GM19467 (cell line): ENCODE measurements at regions not wholly inside any gene's neighbourhood (a gene's known extent, or its start where the extent isn't known, plus 50 kb on each side); places are given as distances from the start of the nearest gene placed in this dataset.
"Not testable (repeated sequence)": the region's sequence is repeated elsewhere in the genome, so short reads cannot be mapped to it uniquely, and the experiment has no call there.

Source experiments
- ATAC-seq: cut with Tn5 transposase; IDR thresholded peaks from one replicate; pipeline ENCODE4 v1.9.1; 2021; ENCODE audit warnings: mild to moderate bottlenecking, moderate library complexity; ENCODE audit not compliant: unreplicated experiment

GRCh38 chr6:78383968-78384367, 483.4 kb upstream of the IRAK1BP1 start:
- ATAC-seq: no peak

- not testable (repeated sequence) for ATAC-seq
These were observed 480.5 kb upstream of the IRAK1BP1 start for GRCh38 chr6:78386854-78387253.

DNA sequence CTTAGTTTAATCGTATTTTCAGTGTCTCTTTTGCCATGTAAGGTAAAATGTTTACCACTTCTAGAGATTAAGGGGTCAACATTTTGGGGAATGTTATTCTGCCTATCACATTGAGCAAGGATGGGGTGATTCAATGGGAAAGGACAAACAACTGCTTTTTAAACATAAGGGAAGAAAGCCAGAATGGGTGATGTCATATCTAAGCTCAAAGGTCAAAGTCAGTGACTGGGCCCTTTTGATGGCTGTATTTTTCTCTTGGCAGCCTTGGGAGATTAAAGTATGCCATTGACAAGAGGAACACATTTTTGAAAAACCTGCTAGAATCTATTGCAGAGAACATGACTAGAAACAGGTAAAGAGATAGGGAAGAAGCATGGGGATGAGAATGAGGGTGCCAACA, 477.3 kb upstream of the IRAK1BP1 start:
- ATAC-seq: no peak

- no peak for ATAC-seq
These were observed 469.9 kb upstream of the IRAK1BP1 start for GRCh38 chr6:78397499-78397898.

GRCh38 chr6:78398292-78398691, 469.1 kb upstream of the IRAK1BP1 start:
- no peak for ATAC-seq

GRCh38 chr6:78400076-78400475, 467.3 kb upstream of the IRAK1BP1 start:
- no peak for ATAC-seq

DNA sequence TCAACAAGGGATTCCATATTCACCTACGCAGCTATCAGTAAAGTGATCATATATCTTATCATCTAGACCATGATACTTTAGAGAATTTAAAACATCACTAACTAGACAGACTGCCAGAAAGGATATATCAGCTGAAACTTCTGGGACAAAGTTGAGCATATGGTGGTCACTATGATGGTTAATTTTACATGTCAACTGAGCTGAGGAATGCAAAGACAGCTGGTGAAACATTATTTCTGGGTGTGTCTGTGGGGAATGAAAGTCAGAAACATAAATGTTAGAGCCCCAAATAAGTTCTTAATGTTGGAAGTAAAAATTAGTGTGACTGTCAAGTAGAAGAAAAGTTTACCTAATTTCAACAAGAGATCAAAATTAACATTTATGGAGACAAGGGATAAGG, 440.0 kb upstream of the IRAK1BP1 start:
- no peak for ATAC-seq

GRCh38 chr6:78430521-78430920, 436.8 kb upstream of the IRAK1BP1 start:
- ATAC-seq: no peak

DNA sequence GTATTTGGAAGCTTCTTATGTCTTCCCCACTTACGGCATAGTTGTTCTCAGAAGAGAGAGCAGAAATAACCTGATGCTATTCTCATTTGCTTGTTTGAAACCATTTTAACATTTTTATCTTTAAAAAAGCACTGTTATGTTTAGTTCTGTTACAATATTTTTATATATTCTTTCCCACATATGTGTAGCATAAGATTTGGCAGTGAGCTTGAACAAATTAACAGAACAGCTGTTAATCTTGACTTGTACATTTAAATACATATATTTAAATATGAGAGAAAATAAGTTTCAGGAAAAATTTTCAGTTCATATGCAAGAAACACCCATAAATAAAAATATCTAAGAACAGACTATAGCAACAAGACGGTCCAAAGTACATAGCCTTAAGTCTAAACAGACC, 431.7 kb upstream of the IRAK1BP1 start:
- no peak for ATAC-seq

DNA sequence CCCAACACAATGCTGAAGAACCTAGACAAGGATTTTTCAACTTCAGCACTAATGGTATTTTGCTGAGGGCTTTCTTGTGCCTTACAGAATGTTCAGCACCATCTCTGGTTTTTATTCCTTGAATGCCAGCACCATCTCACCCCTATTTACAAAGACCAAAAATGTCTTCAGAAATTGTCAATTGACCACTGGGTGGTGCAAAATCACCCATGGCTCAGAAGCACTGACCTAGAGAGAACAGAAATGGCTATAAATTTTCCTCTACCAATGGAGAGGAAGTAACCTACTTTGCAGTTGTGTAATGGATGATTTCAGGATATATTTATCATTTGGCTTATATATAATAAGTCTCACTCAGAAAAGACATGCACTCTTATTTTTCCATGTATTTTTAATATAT, 431.0 kb upstream of the IRAK1BP1 start:
- no peak for ATAC-seq

DNA sequence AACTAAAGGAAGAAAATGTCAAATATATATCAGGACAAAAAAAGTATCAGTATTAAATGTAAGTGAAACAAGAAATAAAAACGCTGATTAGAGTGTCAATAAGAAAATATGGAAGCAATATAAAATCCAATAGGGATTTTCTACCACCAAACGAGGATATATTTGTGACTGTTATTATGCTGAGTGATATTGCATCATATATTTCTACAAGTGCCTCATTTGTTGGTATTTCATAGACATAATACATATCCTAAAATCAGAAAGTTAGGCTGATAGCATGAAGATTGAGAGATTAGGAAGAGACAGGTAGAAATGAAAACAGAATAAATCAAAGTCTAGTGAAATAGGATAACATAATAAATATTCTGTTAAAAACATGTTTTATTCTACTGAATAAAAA, 429.2 kb upstream of the IRAK1BP1 start:
- ATAC-seq: no peak

GRCh38 chr6:78460711-78461110, 406.6 kb upstream of the IRAK1BP1 start:
- ATAC-seq: no peak

GRCh38 chr6:78462728-78463127, 404.6 kb upstream of the IRAK1BP1 start:
- no peak for ATAC-seq

GRCh38 chr6:78465059-78465634, 402.2 kb upstream of the IRAK1BP1 start:
- no peak for ATAC-seq

GRCh38 chr6:78476561-78476960, 390.8 kb upstream of the IRAK1BP1 start:
- ATAC-seq: no peak

- ATAC-seq: no peak
These were observed 384.4 kb upstream of the IRAK1BP1 start for GRCh38 chr6:78482801-78483552.

- ATAC-seq: no peak
These were observed 383.7 kb upstream of the IRAK1BP1 start for GRCh38 chr6:78483553-78484197.

- ATAC-seq: no peak
These were observed 382.9 kb upstream of the IRAK1BP1 start for GRCh38 chr6:78484198-78485064.

DNA sequence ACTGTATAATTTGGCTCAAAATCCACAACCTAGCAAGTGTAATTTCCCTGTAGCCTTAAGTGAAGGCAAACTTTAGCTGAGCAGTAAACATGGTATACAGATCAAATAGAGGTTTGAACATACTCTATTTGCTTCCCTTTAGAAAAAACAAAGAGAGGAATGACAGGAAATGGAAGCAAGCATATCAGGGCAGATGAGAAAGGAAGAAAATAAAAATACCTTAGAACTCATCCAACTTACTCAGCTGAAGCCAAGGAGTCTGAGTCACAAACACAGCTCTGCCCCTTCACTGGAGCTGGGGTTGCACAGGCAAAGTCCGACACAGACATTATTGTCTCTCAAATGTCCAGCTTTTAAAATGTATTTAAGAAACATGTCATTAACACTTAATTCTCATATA, 379.9 kb upstream of the IRAK1BP1 start:
- no peak for ATAC-seq

DNA sequence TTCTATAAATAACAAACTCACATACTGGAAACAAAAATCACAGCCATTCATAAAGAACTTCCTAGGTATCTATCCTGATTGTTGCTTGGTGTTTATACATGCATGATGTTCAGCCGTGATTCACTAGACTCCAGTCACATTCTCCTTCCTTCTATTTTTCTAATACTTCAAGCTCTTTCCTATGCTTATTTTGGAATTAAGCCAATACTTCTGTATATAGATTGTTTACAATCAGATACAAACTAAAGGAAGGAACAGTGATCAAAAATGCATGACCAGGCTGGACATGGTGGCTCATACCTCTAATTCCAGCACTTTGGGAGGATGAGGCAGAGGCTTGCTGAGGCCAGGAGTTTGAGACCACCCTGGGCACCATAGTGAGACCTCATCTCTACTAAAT, 377.5 kb upstream of the IRAK1BP1 start:
- no peak for ATAC-seq

DNA sequence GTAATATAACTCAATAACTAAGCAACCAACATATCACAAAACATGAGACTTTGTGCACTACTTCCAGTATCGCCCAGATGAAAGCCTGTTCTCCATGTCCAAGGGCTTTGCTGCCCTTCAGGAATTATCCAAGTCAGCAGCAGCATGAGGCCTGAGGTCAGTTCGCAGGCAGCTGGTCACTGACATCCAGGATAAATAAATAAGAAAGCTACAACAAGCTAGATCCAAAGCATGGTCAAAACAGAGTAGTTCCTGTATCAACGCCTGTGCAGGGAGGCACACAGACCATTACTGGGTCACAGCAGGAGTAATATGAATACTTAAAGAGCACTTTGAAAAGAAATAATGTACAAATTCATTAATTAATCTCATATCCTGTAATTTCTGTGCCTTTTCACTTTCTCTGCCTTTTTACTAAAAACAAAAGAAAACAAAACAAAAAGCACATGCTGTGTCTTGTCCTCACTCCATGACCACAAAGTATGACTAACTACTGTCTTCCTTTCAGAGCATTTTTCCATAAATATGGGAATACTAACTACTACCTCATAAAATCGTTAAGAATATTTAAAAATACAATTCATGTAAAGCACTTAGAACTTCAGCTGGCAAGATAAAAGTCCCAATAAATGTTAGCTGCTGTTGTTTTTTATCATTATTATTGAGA, 374.9 kb upstream of the IRAK1BP1 start:
- no peak for ATAC-seq
